HG03354 (cell line): ENCODE measurements at regions not wholly inside any gene's neighbourhood (a gene's known extent, or its start where the extent isn't known, plus 50 kb on each side); places are given as distances from the start of the nearest gene placed in this dataset.
A peak's percentile ranks its signal among the peaks of the same experiment; 100 is the strongest.

Experiments used
- ATAC-seq: cut with Tn5 transposase; IDR thresholded peaks from one replicate; pipeline ENCODE4 v1.9.1; 2021; ENCODE audit warnings: mild to moderate bottlenecking; ENCODE audit not compliant: unreplicated experiment, poor library complexity, severe bottlenecking

- no peak for ATAC-seq
These were observed 478.2 kb upstream of the CITED2 start for GRCh38 chr6:139852488-139853140.

GRCh38 chr6:139852067-139852466 lies 477.6 kb upstream of the CITED2 start:
- ATAC-seq: no peak

GRCh38 chr6:139851206-139851605 lies 476.8 kb upstream of the CITED2 start:
- no peak for ATAC-seq

GRCh38 chr6:139850512-139850911 lies 476.1 kb upstream of the CITED2 start:
- no peak for ATAC-seq

GRCh38 chr6:139847457-139847813 lies 473.0 kb upstream of the CITED2 start:
- ATAC-seq: peak; percentile 12

GRCh38 chr6:139846538-139847456 lies 472.3 kb upstream of the CITED2 start:
- peak; percentile 76 for ATAC-seq

GRCh38 chr6:139844907-139845306 lies 470.5 kb upstream of the CITED2 start:
- no peak for ATAC-seq

GRCh38 chr6:139841794-139842215 lies 467.4 kb upstream of the CITED2 start:
- ATAC-seq: peak; percentile 76

- ATAC-seq: no peak
These were observed 465.2 kb upstream of the CITED2 start for GRCh38 chr6:139839506-139840156.

- ATAC-seq: no peak
These were observed 459.8 kb upstream of the CITED2 start for GRCh38 chr6:139834232-139834631.

- ATAC-seq: no peak
These were observed 459.1 kb upstream of the CITED2 start for GRCh38 chr6:139833592-139833991.

GRCh38 chr6:139832493-139833305 lies 458.3 kb upstream of the CITED2 start:
- no peak for ATAC-seq

GRCh38 chr6:139829576-139829975 lies 455.1 kb upstream of the CITED2 start:
- ATAC-seq: no peak

GRCh38 chr6:139828751-139829519 lies 454.5 kb upstream of the CITED2 start:
- no peak for ATAC-seq

GRCh38 chr6:139825935-139826374 lies 451.5 kb upstream of the CITED2 start:
- ATAC-seq: no peak

- ATAC-seq: no peak
These were observed 450.4 kb upstream of the CITED2 start for GRCh38 chr6:139824864-139825263.

GRCh38 chr6:139823808-139824126 lies 449.3 kb upstream of the CITED2 start:
- no peak for ATAC-seq

- ATAC-seq: no peak
These were observed 448.8 kb upstream of the CITED2 start for GRCh38 chr6:139823099-139823807.
